Suppressor macrophage treated with lipopolysaccharide for 4 hours (primary cell): ENCODE measurements at regions not wholly inside any gene's neighbourhood (a gene's known extent, or its start where the extent isn't known, plus 50 kb on each side); places are given as distances from the start of the nearest gene placed in this dataset.

Experiments used
- DNase-seq: peaks from one replicate; pipeline ENCODE4 v3.0.0-alpha.2; 2020

- no peak for DNase-seq
Observed at GRCh38 chr10:44049301-44050015, 335.4 kb downstream of the CXCL12 start.

DNA sequence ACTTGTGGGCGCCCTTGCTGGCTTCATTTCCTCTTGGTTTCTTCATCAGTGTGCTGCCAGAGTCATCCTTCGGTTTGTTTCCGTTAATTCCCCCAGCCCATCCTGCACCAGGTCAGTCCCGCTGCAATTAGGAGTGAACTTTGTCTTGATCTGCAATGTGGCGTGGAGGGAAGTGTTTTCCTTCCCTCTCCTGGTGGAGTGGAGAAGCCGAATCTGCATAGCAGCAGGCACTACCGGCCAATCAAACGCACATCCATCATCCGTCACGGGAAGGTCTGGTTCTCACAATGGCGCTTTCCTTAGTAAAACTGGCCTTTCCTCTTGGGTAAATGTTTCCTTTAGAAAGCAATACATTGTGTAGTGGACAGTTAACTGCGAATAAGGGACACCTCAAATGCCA lies 337.5 kb downstream of the CXCL12 start:
- no peak for DNase-seq

DNA sequence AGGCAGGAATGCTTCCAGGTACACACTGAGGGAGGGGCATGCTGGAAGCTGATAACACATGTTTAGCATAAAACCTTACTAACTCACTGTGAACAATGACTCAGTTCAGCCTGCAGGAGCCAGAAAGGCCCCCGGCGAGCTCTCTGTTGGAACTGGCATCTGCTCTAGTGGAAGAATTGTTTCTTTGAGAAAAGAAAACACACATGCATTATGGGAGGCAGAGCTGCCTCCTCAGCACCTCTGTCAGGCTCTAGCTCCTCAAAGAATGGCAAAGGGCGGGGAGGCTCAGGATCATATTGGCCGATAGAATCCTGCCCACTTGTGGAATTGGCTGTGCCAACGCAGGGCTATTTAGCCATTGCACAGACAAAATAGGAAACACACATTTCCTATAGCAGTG lies 338.3 kb downstream of the CXCL12 start:
- DNase-seq = no peak

DNA sequence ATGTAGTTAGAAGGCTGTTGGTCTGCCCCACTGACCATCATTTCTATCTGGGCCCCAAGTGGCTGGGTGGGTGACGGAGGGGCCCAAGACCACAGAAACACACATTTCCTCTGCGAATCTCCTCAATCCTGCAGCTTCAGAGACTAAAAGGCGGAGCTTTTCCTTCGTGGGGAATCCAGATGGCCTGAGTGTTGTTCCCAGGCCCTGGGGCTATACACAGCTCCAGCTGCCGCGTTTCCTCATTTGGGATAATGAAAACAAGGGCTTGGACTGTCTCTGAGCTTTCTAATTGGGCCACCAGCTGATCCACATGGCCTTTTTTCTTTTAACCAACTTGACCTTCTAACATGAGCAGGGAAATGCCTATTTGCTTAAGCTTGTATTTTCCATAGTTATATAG lies 339.9 kb downstream of the CXCL12 start:
- DNase-seq = no peak

DNA sequence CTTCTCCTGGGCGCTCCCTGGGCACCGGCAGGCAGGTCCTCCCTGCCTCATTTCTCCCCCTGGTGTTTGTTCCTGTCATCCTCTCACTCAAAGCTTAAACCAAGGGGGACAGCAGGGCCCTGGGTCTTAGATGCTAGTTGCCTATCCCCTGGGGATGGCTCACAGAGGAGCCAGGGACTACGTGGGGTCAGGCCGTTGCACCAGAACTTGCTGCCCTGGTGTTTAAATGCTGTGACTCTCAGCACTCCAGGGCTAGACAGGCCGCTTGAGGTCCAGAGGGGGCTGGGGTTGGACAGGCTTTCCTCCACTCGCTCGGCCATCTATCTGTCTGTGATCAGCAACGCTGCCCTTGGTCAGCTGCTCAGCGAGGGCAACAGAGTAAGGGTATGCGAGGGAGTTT lies 340.3 kb downstream of the CXCL12 start:
- DNase-seq = no peak

DNA sequence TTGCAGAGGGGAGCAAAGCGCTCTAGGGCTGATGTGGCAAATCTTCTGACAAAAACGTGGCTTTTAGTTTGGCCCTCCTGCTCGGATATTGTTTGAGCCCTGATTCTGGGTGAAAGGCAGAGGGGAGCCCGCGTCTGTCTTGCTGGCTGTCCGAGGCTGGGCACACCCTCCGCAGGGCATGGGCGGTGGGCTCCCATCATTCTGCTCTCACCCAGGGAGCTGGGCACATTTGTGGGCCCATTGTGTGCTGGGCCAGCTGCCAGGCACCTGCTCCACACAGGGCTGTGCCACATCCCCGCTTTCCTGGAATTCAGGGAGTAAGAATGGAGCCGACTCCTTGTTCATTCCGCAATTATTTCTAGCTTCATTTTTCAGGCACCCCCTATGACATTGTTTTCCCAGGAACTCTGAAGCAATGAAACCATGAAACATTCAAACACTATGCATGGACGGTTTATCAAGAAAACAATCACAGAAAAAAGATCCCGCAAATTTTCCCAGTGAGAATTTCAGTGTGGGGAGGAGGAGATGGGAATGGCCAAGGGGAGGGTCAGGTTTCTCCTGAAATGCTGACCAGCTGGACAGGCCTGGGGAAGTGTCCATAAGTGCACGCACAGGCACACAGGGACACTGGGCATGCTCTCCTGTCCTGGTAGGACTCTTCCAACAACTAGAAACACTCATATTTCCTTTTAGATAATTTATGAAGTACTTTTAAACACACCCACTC lies 341.1 kb downstream of the CXCL12 start:
- no peak for DNase-seq

DNA sequence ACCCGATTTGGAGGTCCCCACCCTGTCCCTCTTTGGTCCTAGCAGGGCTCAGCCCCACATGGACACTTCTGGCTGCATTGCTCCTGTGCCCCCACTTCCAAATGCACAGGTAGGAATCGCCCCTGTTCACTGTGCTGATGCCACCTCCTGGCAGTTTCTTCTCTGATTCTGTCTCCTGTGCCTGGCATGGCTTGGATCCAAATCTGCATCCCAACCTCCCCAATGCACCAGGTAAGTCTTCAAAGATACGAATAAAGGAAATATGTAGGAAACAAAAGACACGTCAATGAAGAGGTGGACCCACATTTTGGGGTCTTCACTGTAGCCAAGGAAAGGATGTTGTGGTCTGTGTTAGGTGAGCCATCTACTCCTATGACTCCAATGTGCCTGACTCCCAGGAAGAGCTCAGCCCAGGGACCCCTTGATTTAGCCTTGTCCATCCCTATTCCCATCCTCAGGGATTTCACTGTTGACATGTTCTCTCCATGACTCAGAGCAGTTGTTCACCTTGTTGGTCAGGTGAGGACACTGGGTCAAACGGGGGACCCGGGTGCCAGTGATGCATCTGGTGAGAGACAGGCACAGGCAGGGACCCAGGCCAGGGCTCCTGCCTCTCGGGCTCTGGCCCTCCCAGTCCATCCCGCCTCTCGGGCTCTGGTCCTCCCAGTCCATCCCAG lies 341.8 kb downstream of the CXCL12 start:
- DNase-seq = no peak

GRCh38 chr10:44042075-44042770 lies 342.7 kb downstream of the CXCL12 start:
- no peak for DNase-seq

- no peak for DNase-seq
Observed at GRCh38 chr10:44039599-44039998, 345.3 kb downstream of the CXCL12 start.

- DNase-seq = no peak
Observed at GRCh38 chr10:44036425-44036824, 348.5 kb downstream of the CXCL12 start.

DNA sequence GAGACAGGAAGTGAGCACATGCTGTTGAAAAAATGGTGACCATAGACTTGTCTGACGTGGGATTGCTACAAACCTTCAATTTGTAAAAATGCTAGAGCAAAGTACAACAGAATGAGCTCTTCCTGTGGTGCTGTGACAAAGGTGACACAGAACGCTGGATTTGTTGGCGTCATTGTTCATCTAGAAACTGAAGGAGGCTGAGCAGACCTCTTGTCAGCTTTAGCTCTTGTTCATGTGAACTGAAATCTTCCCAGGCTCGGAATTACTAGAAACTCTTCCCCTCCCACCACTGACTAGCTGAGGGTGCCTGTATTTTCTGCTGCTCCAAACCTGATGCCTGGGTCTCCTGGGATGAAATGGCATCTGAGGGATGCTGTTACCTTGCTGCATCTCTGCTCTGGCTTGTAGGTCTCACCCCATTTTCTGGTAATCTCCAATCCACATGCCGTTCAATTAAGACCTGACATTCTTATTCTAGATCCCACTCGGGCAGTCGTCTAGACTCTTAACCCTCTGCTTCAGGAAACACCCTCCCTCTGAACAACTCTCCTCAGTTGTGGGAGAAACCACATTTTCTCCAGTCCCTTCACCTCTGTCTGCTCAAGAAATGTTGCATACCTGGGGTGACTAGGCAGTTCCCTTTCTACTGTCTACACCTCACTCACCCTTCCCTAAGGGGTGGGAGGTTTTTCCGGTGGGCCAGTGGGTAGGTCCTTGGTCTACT lies 349.3 kb downstream of the CXCL12 start:
- no peak for DNase-seq

GRCh38 chr10:44034946-44035345 lies 350.0 kb downstream of the CXCL12 start:
- DNase-seq = no peak

DNA sequence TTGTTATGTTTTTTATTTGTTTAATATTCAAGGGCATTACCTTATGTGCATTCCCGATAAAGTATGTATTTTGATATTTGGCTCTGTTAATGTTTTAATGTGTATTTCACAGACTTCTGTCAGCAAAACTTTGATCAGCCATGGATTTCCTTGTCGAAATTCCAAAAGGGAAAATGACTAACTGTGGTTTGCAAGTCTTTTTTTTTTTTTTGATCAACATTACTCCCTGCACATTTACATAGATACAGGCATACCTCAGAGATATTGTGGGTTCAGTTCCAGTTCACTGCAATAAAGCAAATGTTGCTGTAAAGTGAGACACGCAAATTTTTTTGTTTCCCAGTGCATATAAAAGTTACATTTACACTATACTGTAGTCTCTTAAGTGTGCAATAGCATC lies 351.9 kb downstream of the CXCL12 start:
- DNase-seq = no peak

DNA sequence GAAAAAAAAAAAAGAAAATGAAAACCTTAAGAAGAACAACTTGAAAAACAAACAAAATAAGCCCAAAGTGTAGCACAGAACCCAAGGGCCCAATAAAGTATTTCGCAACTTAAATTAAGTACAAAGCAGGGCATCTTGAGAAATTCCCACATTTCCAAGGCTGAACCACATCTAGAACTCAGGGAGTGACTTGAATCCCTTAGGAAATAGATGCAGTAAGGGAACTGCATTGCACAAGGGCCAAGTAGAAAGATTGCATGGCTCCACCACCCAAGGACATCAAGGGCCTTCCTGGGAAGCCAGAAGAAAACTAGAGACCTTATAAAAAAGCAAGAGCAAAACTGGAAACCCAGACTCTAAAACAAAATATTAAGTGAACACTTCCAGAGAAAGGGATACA lies 352.7 kb downstream of the CXCL12 start:
- no peak for DNase-seq

- no peak for DNase-seq
Observed at GRCh38 chr10:44030738-44031137, 354.2 kb downstream of the CXCL12 start.

DNA sequence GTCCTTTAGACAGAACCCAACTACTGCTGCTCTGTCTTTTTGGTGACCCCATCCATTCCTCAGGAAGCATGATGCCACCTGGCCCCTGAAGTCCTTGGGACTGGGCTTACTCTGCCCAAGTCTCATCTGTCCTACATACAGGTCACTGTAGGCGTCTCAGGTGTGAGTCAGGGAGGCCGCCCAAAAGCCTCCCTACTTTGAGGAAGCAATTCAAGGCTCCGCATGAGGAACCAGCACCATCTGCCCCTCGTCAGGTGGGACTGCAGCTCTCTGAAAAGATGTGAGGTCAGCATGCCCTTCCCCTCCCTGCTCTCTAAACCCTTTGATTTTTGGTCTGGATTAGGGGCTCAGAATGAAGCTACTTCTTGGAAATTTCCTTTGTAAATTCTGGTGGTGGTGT lies 354.8 kb downstream of the CXCL12 start:
- DNase-seq = no peak

- no peak for DNase-seq
Observed at GRCh38 chr10:44028384-44029137, 356.3 kb downstream of the CXCL12 start.

- DNase-seq = no peak
Observed at GRCh38 chr10:44024356-44025116, 360.4 kb downstream of the CXCL12 start.

- DNase-seq = no peak
Observed at GRCh38 chr10:44023517-44023916, 361.4 kb downstream of the CXCL12 start.

DNA sequence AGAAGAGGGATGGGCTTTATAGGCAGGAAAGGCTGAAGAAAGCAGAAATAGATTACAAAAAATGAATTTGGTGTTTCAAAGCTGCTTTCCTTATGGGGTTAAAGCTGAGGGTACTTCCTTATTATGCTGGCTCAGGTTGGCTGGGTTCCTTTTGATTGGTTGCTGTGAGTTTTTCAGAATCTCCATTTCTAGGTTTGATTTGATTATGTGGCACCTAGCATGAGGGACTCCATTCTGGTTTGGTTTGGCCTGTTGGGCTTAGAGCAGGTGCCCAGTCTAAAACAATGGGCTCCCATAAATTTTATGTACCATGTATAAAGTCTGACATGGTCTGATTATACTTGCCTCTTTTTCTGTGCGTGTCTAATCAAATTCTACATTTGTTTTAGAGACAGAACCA lies 362.7 kb downstream of the CXCL12 start:
- DNase-seq = no peak
